Hepatocyte (in vitro differentiated cells): ENCODE measurements at regions not wholly inside any gene's neighbourhood (a gene's known extent, or its start where the extent isn't known, plus 50 kb on each side); places are given as distances from the start of the nearest gene placed in this dataset.

Source experiments
- EZH2 ChIP-seq: fragments of 200-600 bp; sonication (generic); IDR thresholded peaks from 2 replicates; pipeline ENCODE4 v1.6.1; 2016; ENCODE audit warnings: antibody characterized with exemption, mild to moderate bottlenecking, borderline replicate concordance
- TF ChIP-seq, protein P1 (sequence below): fragments of 200-600 bp; sonication (generic); IDR thresholded peaks from 2 replicates; pipeline ENCODE4 v1.5.1; 2016; ENCODE audit warnings: antibody characterized with exemption, mild to moderate bottlenecking; ENCODE audit not compliant: poor library complexity

DNA sequence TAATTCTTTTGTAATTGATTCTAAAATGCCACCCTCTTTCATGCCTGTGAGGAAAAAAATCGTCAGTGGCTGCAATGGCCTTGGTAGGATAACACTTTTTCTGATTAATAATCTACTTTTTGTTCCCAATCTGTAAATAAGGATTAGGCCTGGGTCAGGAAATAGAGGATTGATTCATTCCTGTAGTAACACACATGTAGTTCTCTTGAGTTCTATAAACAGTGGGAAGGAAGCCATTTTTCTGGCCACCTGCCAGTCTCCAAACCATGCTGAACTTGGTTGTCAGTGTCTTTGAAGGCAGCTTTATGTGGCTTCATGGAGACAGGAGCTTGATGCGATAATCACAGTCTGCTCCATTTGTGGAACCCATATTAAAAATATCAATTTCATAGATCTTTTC is 169.3 kb upstream of the NFE2L3 start:
- no peak for TF ChIP-seq EZH2
- TF ChIP-seq, protein P1, sequence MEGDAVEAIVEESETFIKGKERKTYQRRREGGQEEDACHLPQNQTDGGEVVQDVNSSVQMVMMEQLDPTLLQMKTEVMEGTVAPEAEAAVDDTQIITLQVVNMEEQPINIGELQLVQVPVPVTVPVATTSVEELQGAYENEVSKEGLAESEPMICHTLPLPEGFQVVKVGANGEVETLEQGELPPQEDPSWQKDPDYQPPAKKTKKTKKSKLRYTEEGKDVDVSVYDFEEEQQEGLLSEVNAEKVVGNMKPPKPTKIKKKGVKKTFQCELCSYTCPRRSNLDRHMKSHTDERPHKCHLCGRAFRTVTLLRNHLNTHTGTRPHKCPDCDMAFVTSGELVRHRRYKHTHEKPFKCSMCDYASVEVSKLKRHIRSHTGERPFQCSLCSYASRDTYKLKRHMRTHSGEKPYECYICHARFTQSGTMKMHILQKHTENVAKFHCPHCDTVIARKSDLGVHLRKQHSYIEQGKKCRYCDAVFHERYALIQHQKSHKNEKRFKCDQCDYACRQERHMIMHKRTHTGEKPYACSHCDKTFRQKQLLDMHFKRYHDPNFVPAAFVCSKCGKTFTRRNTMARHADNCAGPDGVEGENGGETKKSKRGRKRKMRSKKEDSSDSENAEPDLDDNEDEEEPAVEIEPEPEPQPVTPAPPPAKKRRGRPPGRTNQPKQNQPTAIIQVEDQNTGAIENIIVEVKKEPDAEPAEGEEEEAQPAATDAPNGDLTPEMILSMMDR, result no peak
